AG04449 (cell line): ENCODE measurements at regions not wholly inside any gene's neighbourhood (a gene's known extent, or its start where the extent isn't known, plus 50 kb on each side); places are given as distances from the start of the nearest gene placed in this dataset.

ENCODE experiments used
- CTCF ChIA-PET: fragments of 350-600 bp; formaldehyde crosslinking; extraction: SDS; loops from one replicate; lab custom pipeline; 2021; ENCODE audit warnings: antibody characterized with exemption; lab: Yijun Ruan, JAX
- POLR2A ChIA-PET: fragments of 400-600, 350-600 bp; formaldehyde crosslinking; extraction: SDS; loops from one replicate; lab custom pipeline; 2020; ENCODE audit warnings: antibody characterized with exemption, inconsistent platforms; lab: Yijun Ruan, JAX
- DNase-seq: peaks from one replicate; pipeline ENCODE4 v3.0.0-alpha.2; 2010; ENCODE audit warnings: low read depth, low spot score
- H3K4me3 ChIP-seq: 2 replicates; pipeline ENCODE4 v1.5.1; 2011; ENCODE audit warnings: low read depth, mild to moderate bottlenecking, control low read depth, low read length
- CTCF ChIP-seq: IDR thresholded peaks from one replicate; pipeline ENCODE4 v1.5.1; 2011; ENCODE audit warnings: mild to moderate bottlenecking, moderate library complexity, low read length, control low read depth, inconsistent platforms; ENCODE audit not compliant: insufficient read depth; ENCODE audit errors: missing control alignments

- no peak for TF ChIP-seq CTCF
- no peak overlapping the region for H3K4me3 ChIP-seq
- ChIA-PET POLR2A (no interaction called here), CTCF (no interaction called here)
- no peak for DNase-seq
These were observed 237.6 kb downstream of the TENT4A start for GRCh38 chr5:6950860-6951259.

- POLR2A ChIA-PET = no interaction called here
- no peak overlapping the region for H3K4me3 ChIP-seq
- no peak for DNase-seq
- CTCF ChIA-PET = no interaction called here
- TF ChIP-seq CTCF = no peak
These were observed 247.9 kb downstream of the TENT4A start for GRCh38 chr5:6961123-6961522.

- ChIA-PET CTCF (no interaction called here), POLR2A (no interaction called here)
- no peak for TF ChIP-seq CTCF
- no peak overlapping the region for H3K4me3 ChIP-seq
- DNase-seq = no peak
These were observed 248.8 kb downstream of the TENT4A start for GRCh38 chr5:6961837-6962635.

DNA sequence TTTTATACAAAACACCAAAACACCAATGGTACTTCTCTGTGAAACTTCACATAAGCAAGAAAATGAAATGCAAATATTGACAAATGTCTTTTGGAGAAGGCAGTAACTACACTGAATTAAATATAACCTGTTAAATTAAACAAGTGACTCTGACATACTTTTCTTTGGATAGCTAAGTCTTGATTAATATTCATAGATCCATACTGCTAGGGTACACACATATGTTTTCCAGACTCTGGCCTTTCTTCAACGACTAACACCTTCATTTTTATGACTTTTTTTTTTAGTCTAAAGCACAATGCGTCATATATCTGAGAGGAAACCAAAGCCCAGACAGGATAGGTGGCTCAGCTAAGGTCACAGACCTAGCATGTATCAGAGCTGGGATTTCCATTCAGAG lies 263.7 kb downstream of the TENT4A start:
- ChIA-PET CTCF (no interaction called here), POLR2A (no interaction called here)
- no peak overlapping the region for H3K4me3 ChIP-seq
- DNase-seq = no peak
- TF ChIP-seq CTCF = no peak

DNA sequence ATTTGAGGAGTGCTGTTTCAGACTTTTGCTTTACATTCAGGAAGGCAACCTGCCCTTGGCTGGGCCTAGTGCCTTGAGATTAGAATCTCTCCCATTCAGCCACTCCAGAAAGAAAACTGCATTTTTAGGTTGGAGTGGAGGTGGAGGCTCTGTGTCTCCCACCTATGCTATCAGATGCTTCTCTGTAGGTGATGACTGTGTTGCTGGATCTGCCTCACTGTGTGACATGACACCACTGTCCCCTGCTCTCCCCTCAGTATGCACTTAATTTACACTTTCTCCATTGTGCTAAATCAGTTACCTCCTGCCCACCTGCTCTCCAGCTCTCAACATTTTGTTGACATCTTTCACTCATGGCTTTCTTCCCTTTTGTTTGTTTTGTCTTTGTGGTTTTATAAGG lies 265.8 kb downstream of the TENT4A start:
- CTCF ChIA-PET = no interaction called here
- POLR2A ChIA-PET = no interaction called here
- H3K4me3 ChIP-seq = no peak overlapping the region
- no peak for TF ChIP-seq CTCF
- no peak for DNase-seq

DNA sequence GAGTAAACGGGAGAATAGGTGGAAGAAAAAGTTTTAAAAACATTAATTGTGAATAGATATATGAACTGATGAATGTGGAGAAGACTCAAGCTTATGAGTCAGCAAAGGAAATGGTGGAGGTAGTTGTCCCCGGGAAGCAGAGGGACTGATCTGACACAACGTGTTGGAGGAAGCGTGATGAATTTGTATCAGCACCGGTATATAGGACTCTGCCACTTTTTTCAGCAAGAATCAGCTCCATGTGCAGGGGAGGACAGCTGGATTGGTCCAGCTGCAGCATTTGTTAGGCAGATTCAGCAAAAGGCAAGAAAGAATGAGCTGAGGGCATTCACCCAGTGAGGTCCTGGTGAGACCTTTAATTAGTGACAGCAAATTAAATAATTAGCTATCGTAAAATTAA lies 276.0 kb downstream of the TENT4A start:
- no peak overlapping the region for H3K4me3 ChIP-seq
- CTCF ChIA-PET = no interaction called here
- no peak for DNase-seq
- no peak for TF ChIP-seq CTCF
- POLR2A ChIA-PET = no interaction called here
